HEK293T (cell line): ENCODE measurements at regions not wholly inside any gene's neighbourhood (a gene's known extent, or its start where the extent isn't known, plus 50 kb on each side); places are given as distances from the start of the nearest gene placed in this dataset.

ENCODE experiments used
- ARNT ChIP-seq: fragments of 450-650 bp; IDR thresholded peaks from 2 replicates; pipeline ENCODE4 v1.6.1; 2017; ENCODE audit warnings: mild to moderate bottlenecking
- ELF4 ChIP-seq: fragments of 450-650 bp; IDR thresholded peaks from 2 replicates; pipeline ENCODE4 v1.6.1; 2017; ENCODE audit warnings: antibody characterized with exemption
- FOXA1 ChIP-seq: fragments of 450-650 bp; IDR thresholded peaks from 2 replicates; pipeline ENCODE4 v1.6.1; 2016; ENCODE audit warnings: mild to moderate bottlenecking

- TF ChIP-seq FOXA1 (no peak), ARNT (no peak), ELF4 (no peak)
Measured at GRCh38 chr2:187939180-187939579, 352.5 kb upstream of the GULP1 start.
